ENCODE measurements at regions not wholly inside any gene's neighbourhood (a gene's known extent, or its start where the extent isn't known, plus 50 kb on each side); places are given as distances from the start of the nearest gene placed in this dataset.

DNA sequence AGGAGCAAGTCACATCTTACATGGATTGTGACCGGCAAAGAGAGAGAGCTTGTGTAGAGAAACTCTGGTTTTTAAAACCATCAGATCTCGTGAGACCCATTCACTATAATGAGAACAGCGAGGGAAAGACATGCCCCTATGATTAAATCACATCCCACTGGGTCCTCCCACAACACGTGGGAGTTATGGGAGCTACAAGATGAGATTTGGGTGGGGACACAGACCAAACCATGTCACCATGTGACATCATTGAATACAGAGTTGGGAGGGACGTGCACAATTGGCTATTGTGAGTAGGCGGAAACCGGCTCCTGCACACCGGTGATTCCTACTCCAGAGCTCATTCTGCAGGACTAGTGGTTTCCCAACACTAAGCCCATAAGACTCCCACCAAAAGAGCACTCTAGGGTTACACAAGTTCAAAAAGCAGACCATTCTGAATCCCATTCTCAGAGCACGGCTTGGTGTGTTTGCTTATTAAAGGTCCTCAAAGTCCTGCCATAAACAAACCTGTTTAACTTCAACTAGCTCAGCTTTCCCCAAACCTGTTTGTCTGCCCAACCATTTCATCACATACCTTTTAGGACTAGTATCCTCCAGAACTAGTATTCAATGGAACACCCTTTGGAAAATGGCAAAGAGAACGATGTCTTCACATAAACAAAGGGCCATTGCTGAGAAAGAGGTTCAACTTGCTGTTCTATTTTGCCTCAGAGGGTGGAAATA, 167.6 kb downstream of the TLE3 start:
- Histone ChIP-seq H2AK9ac (replicated peaks; ENCODE audit: low read depth, low read length, poor library complexity) (no peak overlapping the region), H3K4me1 (ENCODE audit: control insufficient read depth, insufficient read depth, low read length) (no peaks in the 10 kb centered on the region), H4K8ac (ENCODE audit: low read depth in 2 of 2, low read length in 2 of 2) (no peak overlapping the region), H3K9me3 (ENCODE audit: control insufficient read depth, insufficient read depth, low read length) (peaks cover 18% of the 10 kb centered on the region), H2BK20ac (ENCODE audit: low read depth, low read length) (no peak overlapping the region), H3K4me2 (ENCODE audit: low read depth, low read length) (no peak overlapping the region), H3K56ac (ENCODE audit: extremely low read depth, insufficient read depth, low read length) (no peak overlapping the region), H2BK120ac (ENCODE audit: low read depth, low read length) (no peak overlapping the region), H2AK5ac (ENCODE audit: low read depth, low read length) (no peak overlapping the region), H4K5ac (ENCODE audit: low read depth, low read length) (no peak overlapping the region), H3K79me1 (ENCODE audit: low read depth in 1 of 2, low read length in 2 of 2) (no peaks in the 10 kb centered on the region), H4K91ac (ENCODE audit: insufficient read depth, low read depth, low read length) (no peak overlapping the region), H2BK5ac (ENCODE audit: low read depth, low read length, poor library complexity, severe bottlenecking) (no peak overlapping the region), H3K4ac (ENCODE audit: low read depth, low read length) (no peak overlapping the region), H3K23ac (ENCODE audit: low read depth, low read length) (no peak overlapping the region), H3K14ac (replicated peaks; ENCODE audit: low read depth, low read length) (no peak overlapping the region), H3K9ac (ENCODE audit: low read depth, low read length) (no peak overlapping the region), H3K9me1 (ENCODE audit: insufficient read depth, low read length) (no peaks in the 10 kb centered on the region), H3K27ac (ENCODE audit: insufficient read depth, low read length) (no peak overlapping the region), H4K20me1 (ENCODE audit: insufficient read depth, low read length) (no peaks in the 10 kb centered on the region), H3K18ac (ENCODE audit: low read depth, low read length) (no peak overlapping the region), H3K4me3 (ENCODE audit: insufficient read depth, low read depth, low read length) (no peak overlapping the region), H2AFZ (replicated peaks; ENCODE audit: low read length, poor library complexity) (no peak overlapping the region), H2BK15ac (ENCODE audit: low read depth, low read length) (no peak overlapping the region), H3K36me3 (ENCODE audit: control insufficient read depth, insufficient read depth, low read length) (no peaks in the 10 kb centered on the region), H3K27me3 (ENCODE audit: control insufficient read depth, insufficient read depth, low read length) (peaks cover 31% of the 10 kb centered on the region)
- TF ChIP-seq MAZ (IDR thresholded peaks at IDR 0.05; ENCODE audit: borderline replicate concordance, low read depth, low read length) (no peak), RAD21 (IDR thresholded peaks at IDR 0.05; ENCODE audit: low read length) (no peak), BHLHE40 (IDR thresholded peaks at IDR 0.05; ENCODE audit: low read depth, low read length) (no peak), RCOR1 (IDR thresholded peaks at IDR 0.05; ENCODE audit: insufficient replicate concordance, low read length) (no peak), CEBPB (IDR thresholded peaks at IDR 0.05; ENCODE audit: low read depth, low read length) (no peak), USF2 (IDR thresholded peaks at IDR 0.05; ENCODE audit: low read depth, low read length) (no peak), SMC3 (IDR thresholded peaks at IDR 0.05; ENCODE audit: low read depth, low read length) (no peak), NFE2L2 (IDR thresholded peaks at IDR 0.05; ENCODE audit: low read depth, low read length) (no peak), FOS (IDR thresholded peaks at IDR 0.05; ENCODE audit: low read depth, low read length) (no peak), MXI1 (IDR thresholded peaks at IDR 0.05; ENCODE audit: borderline replicate concordance, low read depth, low read length) (no peak), CTCF (conservative IDR thresholded peaks at IDR 0.05; ENCODE audit: low read depth, low read length) (no peak), RFX5 (IDR thresholded peaks at IDR 0.05; ENCODE audit: low read depth, low read length) (no peak), POLR2A (IDR thresholded peaks at IDR 0.05; ENCODE audit: low read depth, low read length) (no peak), CHD1 (IDR thresholded peaks at IDR 0.05; ENCODE audit: low read depth, low read length) (no peak)
- DNase-seq (no peak), ATAC-seq (ENCODE audit: low read depth) (no peak)
- in situ Hi-C loops (cut with MboI; ENCODE audit: low sequenced_read_pairs), result no loop called here
- ChIA-PET POLR2A (ENCODE audit: unreplicated experiment) (no interaction called here), CTCF (interaction anchor here (0.6 kb wide), 1 partner anchor 14 kb away, joined by 4 read pairs; no protein-coding TSS in a partner anchor)
- dilution Hi-C loops (cut with HindIII; ENCODE audit: low sequenced_read_pairs, unreplicated experiment), result no loop called here
- BruUV-seq (replicated peaks), result no TSS peak
- no CpG with 5 or more reads among the region's 10 CpGs for WGBS, 2 experiments (ENCODE audit: extremely low coverage in 2 of 2, insufficient read length in 1 of 2)
- intact Hi-C loops (cut with micrococcal nuclease), result no loop called here
